Central memory CD4-positive, alpha-beta T cell (primary cell): ENCODE measurements at regions not wholly inside any gene's neighbourhood (a gene's known extent, or its start where the extent isn't known, plus 50 kb on each side); places are given as distances from the start of the nearest gene placed in this dataset.

Experiments used
- DNase-seq: peaks from one replicate; pipeline ENCODE4 v3.0.0; 2022

- DNase-seq, result no peak
These were observed 183.7 kb downstream of the SPATA18 start for GRCh38 chr4:52234561-52235440.

GRCh38 chr4:52235552-52236201, 184.6 kb downstream of the SPATA18 start:
- DNase-seq, result no peak

- DNase-seq, result no peak
These were observed 190.8 kb downstream of the SPATA18 start for GRCh38 chr4:52241916-52242315.

- no peak for DNase-seq
These were observed 192.3 kb downstream of the SPATA18 start for GRCh38 chr4:52243367-52243766.

- no peak for DNase-seq
These were observed 193.1 kb downstream of the SPATA18 start for GRCh38 chr4:52244103-52244775.

- DNase-seq, result no peak
These were observed 193.7 kb downstream of the SPATA18 start for GRCh38 chr4:52244848-52245247.

GRCh38 chr4:52246827-52247226, 195.7 kb downstream of the SPATA18 start:
- no peak for DNase-seq

GRCh38 chr4:52247941-52248340, 196.8 kb downstream of the SPATA18 start:
- no peak for DNase-seq

GRCh38 chr4:52248820-52249219, 197.7 kb downstream of the SPATA18 start:
- no peak for DNase-seq

GRCh38 chr4:52249581-52249980, 198.5 kb downstream of the SPATA18 start:
- no peak for DNase-seq

GRCh38 chr4:52250154-52250553, 199.1 kb downstream of the SPATA18 start:
- no peak for DNase-seq

- no peak for DNase-seq
These were observed 200.8 kb downstream of the SPATA18 start for GRCh38 chr4:52251864-52252263.

GRCh38 chr4:52253025-52253424, 201.9 kb downstream of the SPATA18 start:
- no peak for DNase-seq

- DNase-seq, result no peak
These were observed 205.4 kb downstream of the SPATA18 start for GRCh38 chr4:52256522-52256921.

GRCh38 chr4:52259978-52260377, 208.9 kb downstream of the SPATA18 start:
- DNase-seq, result no peak

- DNase-seq, result no peak
These were observed 209.6 kb downstream of the SPATA18 start for GRCh38 chr4:52260514-52261210.

GRCh38 chr4:52263607-52264006, 212.5 kb downstream of the SPATA18 start:
- no peak for DNase-seq

GRCh38 chr4:52265781-52266525, 214.8 kb downstream of the SPATA18 start:
- DNase-seq, result no peak

GRCh38 chr4:52266537-52267137, 215.5 kb downstream of the SPATA18 start:
- DNase-seq, result no peak

GRCh38 chr4:52269761-52270160, 218.7 kb downstream of the SPATA18 start:
- DNase-seq, result no peak

- no peak for DNase-seq
These were observed 222.8 kb downstream of the SPATA18 start for GRCh38 chr4:52273885-52274284.
